CD1c-positive myeloid dendritic cell (primary cell): ENCODE measurements at regions not wholly inside any gene's neighbourhood (a gene's known extent, or its start where the extent isn't known, plus 50 kb on each side); places are given as distances from the start of the nearest gene placed in this dataset.
"Not testable (repeated sequence)": the region's sequence is repeated elsewhere in the genome, so short reads cannot be mapped to it uniquely, and the experiment has no call there.

ENCODE experiments used
- DNase-seq: peaks from one replicate; pipeline ENCODE4 v3.0.0-alpha.2; 2016; ENCODE audit errors: extremely low spot score

- DNase-seq, result not testable (repeated sequence)
Measured at GRCh38 chr14:37891500-37891899, 296.1 kb downstream of the TTC6 start.

DNA sequence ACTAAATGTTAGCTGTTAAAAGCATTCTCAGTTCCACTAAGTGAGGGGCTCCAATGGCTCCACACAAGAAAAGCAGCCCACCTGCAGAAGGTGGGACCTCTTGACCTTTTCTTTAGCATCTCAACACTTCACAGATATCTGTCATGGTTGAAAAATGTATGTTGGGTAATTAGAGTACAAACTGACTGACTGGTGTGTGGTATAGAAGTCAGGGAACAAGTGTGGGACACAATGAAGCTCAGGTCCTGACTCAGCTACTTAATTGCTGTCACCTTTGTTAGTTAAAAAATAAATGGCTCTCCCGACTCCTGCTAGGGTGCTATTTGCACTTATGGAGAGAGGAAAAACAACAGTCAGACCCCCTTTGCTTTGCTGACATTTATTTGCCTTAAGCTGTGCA lies 299.0 kb downstream of the TTC6 start:
- no peak for DNase-seq

- no peak for DNase-seq
Measured at GRCh38 chr14:37899365-37899764, 303.9 kb downstream of the TTC6 start.

DNA sequence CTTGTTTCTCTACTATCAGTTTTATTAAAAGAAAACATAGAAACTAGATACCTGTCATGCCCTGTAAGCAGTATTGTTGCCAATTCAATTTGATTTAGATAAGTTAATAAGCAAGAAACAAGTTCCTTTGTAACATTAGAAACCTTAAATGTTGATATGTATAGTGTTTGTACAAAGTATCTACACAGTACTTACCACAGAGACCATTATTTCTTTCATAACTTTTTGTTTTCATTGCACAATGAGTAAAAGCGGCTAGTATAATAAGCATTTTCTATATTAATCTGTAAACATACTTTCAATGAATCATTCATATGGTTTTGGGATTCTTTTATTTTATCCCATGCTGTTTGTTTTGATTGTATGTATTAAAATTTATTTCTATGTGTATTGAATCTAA lies 305.1 kb downstream of the TTC6 start:
- DNase-seq, result no peak

GRCh38 chr14:37901978-37902377 lies 305.7 kb upstream of the SSTR1 start:
- DNase-seq, result no peak

GRCh38 chr14:37903343-37904191 lies 304.1 kb upstream of the SSTR1 start:
- DNase-seq, result peak; percentile 17

GRCh38 chr14:37924622-37925021 lies 283.1 kb upstream of the SSTR1 start:
- no peak for DNase-seq

- no peak for DNase-seq
Measured at GRCh38 chr14:37932008-37932407, 275.7 kb upstream of the SSTR1 start.

GRCh38 chr14:37932481-37932880 lies 275.2 kb upstream of the SSTR1 start:
- DNase-seq, result no peak

DNA sequence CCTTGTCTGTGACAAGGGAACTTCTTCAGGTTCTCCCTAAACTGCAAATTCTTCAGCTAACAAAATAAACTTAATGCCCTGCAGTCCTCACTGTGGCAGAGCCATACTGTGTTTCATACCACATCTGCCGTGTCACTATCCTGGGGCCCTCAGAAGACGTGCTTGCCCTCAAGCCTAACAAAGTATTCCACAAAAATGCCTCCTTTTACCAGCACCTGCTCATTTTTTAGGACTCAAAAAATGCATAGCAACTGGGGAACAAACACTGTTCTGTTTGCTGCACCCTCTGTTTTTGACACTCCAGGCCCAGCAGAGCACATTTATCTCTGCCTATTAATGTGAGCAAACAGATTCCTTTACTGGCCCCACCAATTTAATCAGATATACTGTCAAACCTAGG lies 270.7 kb upstream of the SSTR1 start:
- DNase-seq, result no peak

GRCh38 chr14:37939442-37940028 lies 268.2 kb upstream of the SSTR1 start:
- no peak for DNase-seq

GRCh38 chr14:37945959-37946358 lies 261.7 kb upstream of the SSTR1 start:
- no peak for DNase-seq

GRCh38 chr14:37946819-37947218 lies 260.9 kb upstream of the SSTR1 start:
- no peak for DNase-seq

DNA sequence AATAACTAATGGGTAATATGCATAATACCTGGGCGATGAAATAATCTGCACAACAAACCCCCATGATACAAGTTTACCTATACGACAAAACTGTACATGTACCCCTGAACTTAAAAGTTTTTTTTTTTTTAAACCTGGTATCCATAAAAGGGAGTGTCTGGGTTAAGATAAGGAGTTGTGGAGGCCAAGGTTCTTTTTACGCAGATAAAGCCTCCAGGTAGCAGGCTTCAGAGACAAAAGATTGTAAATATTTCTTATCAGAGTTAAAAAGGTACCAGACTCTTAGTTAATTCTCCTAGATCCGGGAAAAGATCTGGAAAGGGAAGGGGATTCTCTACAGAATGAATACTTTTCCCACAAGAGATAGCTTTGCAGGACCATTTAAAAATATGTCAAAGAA lies 259.4 kb upstream of the SSTR1 start:
- DNase-seq, result no peak

GRCh38 chr14:37968664-37969240 lies 239.0 kb upstream of the SSTR1 start:
- DNase-seq, result no peak

DNA sequence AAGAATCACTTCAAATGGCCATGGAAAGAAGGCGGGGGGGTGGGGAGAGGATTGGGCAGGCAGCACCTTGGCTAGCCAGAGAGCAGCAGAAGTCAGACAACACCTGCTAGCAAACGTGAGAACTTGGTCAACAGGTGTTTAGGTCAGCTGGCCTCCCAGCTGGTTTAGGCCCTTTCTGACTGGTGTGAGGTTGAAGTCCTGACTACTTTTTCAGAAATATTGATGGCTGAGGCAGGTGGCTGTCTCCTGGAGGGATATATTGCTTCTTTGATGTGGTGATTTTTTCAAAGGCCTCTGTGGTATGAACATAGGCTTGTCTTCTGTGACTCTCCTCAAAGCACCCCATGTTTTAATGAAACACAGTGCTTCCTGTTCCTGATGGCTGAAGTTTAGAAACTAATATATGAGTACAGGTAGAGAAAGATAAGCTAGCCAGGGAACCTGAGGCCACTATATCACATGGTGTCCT lies 238.2 kb upstream of the SSTR1 start:
- DNase-seq, result no peak

- no peak for DNase-seq
Measured at GRCh38 chr14:37970696-37971095, 237.0 kb upstream of the SSTR1 start.

GRCh38 chr14:37972941-37973887 lies 234.5 kb upstream of the SSTR1 start:
- no peak for DNase-seq

GRCh38 chr14:37974421-37974820 lies 233.3 kb upstream of the SSTR1 start:
- no peak for DNase-seq

GRCh38 chr14:37977481-37977880 lies 230.2 kb upstream of the SSTR1 start:
- no peak for DNase-seq

DNA sequence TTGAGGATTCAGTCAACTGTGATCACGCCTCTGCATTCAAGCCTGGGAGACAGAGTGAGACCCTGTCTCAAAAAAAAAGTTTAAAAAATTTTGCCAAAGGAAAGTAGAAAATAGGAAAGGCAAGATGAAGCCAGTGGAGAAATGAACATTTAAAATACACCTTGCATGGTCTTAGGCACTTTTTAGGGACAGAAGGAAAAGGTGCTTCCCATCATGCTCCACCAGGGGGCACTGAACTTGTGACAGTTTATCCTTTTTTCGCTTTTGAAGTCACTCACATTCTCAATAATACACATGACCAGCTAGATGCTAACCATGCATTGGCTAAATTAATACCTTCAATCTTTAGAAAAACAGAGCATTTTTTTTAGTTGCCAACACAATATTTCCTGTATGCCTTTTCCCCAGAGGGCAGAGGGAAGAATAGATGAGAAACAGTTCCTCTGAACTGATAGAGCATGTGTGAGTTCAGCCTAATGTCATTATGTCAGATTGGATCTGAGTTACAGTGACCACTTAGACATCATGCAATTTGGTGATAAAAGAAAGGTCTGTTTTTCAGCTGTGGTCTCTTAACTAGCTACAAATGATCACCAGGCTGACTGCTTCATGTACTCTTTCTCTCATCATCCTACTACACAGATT lies 221.8 kb upstream of the SSTR1 start:
- DNase-seq, result peak; percentile 34
